Parathyroid adenoma (tissue), 2 donors: ENCODE measurements at regions not wholly inside any gene's neighbourhood (a gene's known extent, or its start where the extent isn't known, plus 50 kb on each side); places are given as distances from the start of the nearest gene placed in this dataset.

ENCODE experiments used
- H2AFZ ChIP-seq: fragments of 300-600 bp; sonication (generic); one replicate; pipeline ENCODE4 v1.7.0; 2017; ENCODE audit warnings: antibody characterized with exemption, mild to moderate bottlenecking
- H3K27ac ChIP-seq: fragments of 300-600 bp; sonication (generic); one replicate; pipeline ENCODE4 v1.7.0; 2017
- H3K27me3 ChIP-seq: fragments of 300-600 bp; sonication (generic); one replicate; pipeline ENCODE4 v1.7.0; 2017; ENCODE audit warnings: low read length; ENCODE audit not compliant: control insufficient read depth, insufficient read depth
- H3K36me3 ChIP-seq: fragments of 300-600 bp; sonication (generic); one replicate; pipeline ENCODE4 v1.7.0; 2017; ENCODE audit warnings: low read length; ENCODE audit not compliant: control insufficient read depth, insufficient read depth
- H3K4me1 ChIP-seq: fragments of 300-600 bp; sonication (generic); one replicate; pipeline ENCODE4 v1.7.0; 2017; ENCODE audit warnings: control low read depth
- H3K4me2 ChIP-seq: fragments of 300-600 bp; sonication (generic); one replicate; pipeline ENCODE4 v1.7.0; 2017; ENCODE audit warnings: low read length
- H3K4me3 ChIP-seq: fragments of 300-600 bp; sonication (generic); one replicate; pipeline ENCODE4 v1.7.0; 2017; ENCODE audit warnings: low read depth, low read length
- H3K79me2 ChIP-seq: fragments of 300-600 bp; sonication (generic); one replicate; pipeline ENCODE4 v1.7.0; 2017; ENCODE audit warnings: control low read depth
- H3K9ac ChIP-seq: fragments of 300-600 bp; sonication (generic); one replicate; pipeline ENCODE4 v1.7.0; 2017; ENCODE audit warnings: mild to moderate bottlenecking
- H3K9me3 ChIP-seq: fragments of 300-600 bp; sonication (generic); one replicate; pipeline ENCODE4 v1.7.0; 2017; ENCODE audit warnings: low read length; ENCODE audit not compliant: control insufficient read depth
- CTCF ChIP-seq: fragments of 300-600 bp; sonication (generic); IDR thresholded peaks from one replicate; pipeline ENCODE4 v1.7.0; 2017; ENCODE audit warnings: antibody characterized with exemption, mild to moderate bottlenecking
- donor health status: primary hyperparathyroidism.

- no peak overlapping the region for H3K4me2 ChIP-seq
- H3K4me1 ChIP-seq = no peaks in the 10 kb centered on the region
- H3K27ac ChIP-seq = no peak overlapping the region
- no peaks in the 10 kb centered on the region for H3K79me2 ChIP-seq
- H3K4me3 ChIP-seq = no peak overlapping the region
- H3K36me3 ChIP-seq = no peaks in the 10 kb centered on the region
- H3K9ac ChIP-seq = no peak overlapping the region
- H2AFZ ChIP-seq = no peak overlapping the region
- TF ChIP-seq CTCF = no peak
- no peaks in the 10 kb centered on the region for H3K27me3 ChIP-seq
- H3K9me3 ChIP-seq = no peaks in the 10 kb centered on the region
Measured at GRCh38 chr5:171509467-171509866, 90.0 kb downstream of the FGF18 start.

- Histone ChIP-seq H3K4me3 (no peak overlapping the region), H2AFZ (no peak overlapping the region), H3K4me2 (no peak overlapping the region), H3K27me3 (no peaks in the 10 kb centered on the region), H3K9me3 (no peaks in the 10 kb centered on the region), H3K27ac (no peak overlapping the region), H3K4me1 (no peaks in the 10 kb centered on the region), H3K9ac (no peak overlapping the region), H3K79me2 (no peaks in the 10 kb centered on the region), H3K36me3 (no peaks in the 10 kb centered on the region)
- TF ChIP-seq CTCF = no peak
Measured at GRCh38 chr5:171512397-171512796, 93.0 kb downstream of the FGF18 start.

GRCh38 chr5:171513591-171513990 lies 94.1 kb downstream of the FGF18 start:
- H3K9ac ChIP-seq = no peak overlapping the region
- H3K27me3 ChIP-seq = no peaks in the 10 kb centered on the region
- H3K4me2 ChIP-seq = no peak overlapping the region
- no peaks in the 10 kb centered on the region for H3K4me1 ChIP-seq
- no peaks in the 10 kb centered on the region for H3K79me2 ChIP-seq
- H3K36me3 ChIP-seq = no peaks in the 10 kb centered on the region
- TF ChIP-seq CTCF = no peak
- no peaks in the 10 kb centered on the region for H3K9me3 ChIP-seq
- no peak overlapping the region for H3K4me3 ChIP-seq
- H2AFZ ChIP-seq = no peak overlapping the region
- no peak overlapping the region for H3K27ac ChIP-seq

- H2AFZ ChIP-seq = no peak overlapping the region
- H3K4me1 ChIP-seq = no peaks in the 10 kb centered on the region
- no peak for TF ChIP-seq CTCF
- H3K79me2 ChIP-seq = no peaks in the 10 kb centered on the region
- no peaks in the 10 kb centered on the region for H3K27me3 ChIP-seq
- no peak overlapping the region for H3K27ac ChIP-seq
- H3K36me3 ChIP-seq = no peaks in the 10 kb centered on the region
- no peak overlapping the region for H3K9ac ChIP-seq
- no peak overlapping the region for H3K4me3 ChIP-seq
- H3K9me3 ChIP-seq = no peaks in the 10 kb centered on the region
- H3K4me2 ChIP-seq = no peak overlapping the region
Measured at GRCh38 chr5:171518916-171519315, 99.5 kb downstream of the FGF18 start.

GRCh38 chr5:171520300-171521174 lies 101.1 kb downstream of the FGF18 start:
- Histone ChIP-seq H3K9me3 (no peaks in the 10 kb centered on the region), H3K4me1 (no peaks in the 10 kb centered on the region), H3K27ac (no peak overlapping the region), H2AFZ (no peak overlapping the region), H3K79me2 (no peaks in the 10 kb centered on the region), H3K4me3 (no peak overlapping the region), H3K36me3 (no peaks in the 10 kb centered on the region), H3K9ac (no peak overlapping the region), H3K27me3 (no peaks in the 10 kb centered on the region), H3K4me2 (no peak overlapping the region)
- no peak for TF ChIP-seq CTCF
